H1 (cell line): ENCODE measurements at regions not wholly inside any gene's neighbourhood (a gene's known extent, or its start where the extent isn't known, plus 50 kb on each side); places are given as distances from the start of the nearest gene placed in this dataset.

Experiments used
- CTCF ChIA-PET: fragments of 300-600 bp; sonication (Branson Sonifier 250); formaldehyde crosslinking; loops from one replicate; lab custom pipeline; 2021; ENCODE audit not compliant: partially characterized antibody; lab: Charles Lee
- POLR2A ChIA-PET: fragments of 300-600 bp; sonication (Branson Sonifier 250); formaldehyde crosslinking; loops from one replicate; lab custom pipeline; 2021; ENCODE audit warnings: inconsistent platforms; ENCODE audit not compliant: partially characterized antibody; lab: Charles Lee
- DNase-seq, 2 experiments: peaks; one replicate each; pipeline versions ENCODE4 v3.0.0 to v3.0.0-alpha.2; 2010 to 2022; ENCODE audit warnings: low spot score in 2 of 2, low read depth in 1 of 2, mixed read lengths in 1 of 2
- FAIRE-seq: peaks from 2 replicates; lab custom pipeline; 2011; peaks lifted over from hg19 to GRCh38; lab: Jason Lieb, UNC
- H2AFZ ChIP-seq: 2 replicates; pipeline ENCODE4 v1.8.1; 2012; ENCODE audit warnings: low read length, inconsistent platforms
- H2AK5ac ChIP-seq: 2 replicates; pipeline ENCODE4 v1.6.1; 2013; ENCODE audit warnings: low read depth, low read length
- H2BK120ac ChIP-seq: replicated peaks from 2 replicates; pipeline ENCODE3; 2013; ENCODE audit warnings: low read depth, low read length, inconsistent platforms
- H2BK12ac ChIP-seq: 2 replicates; pipeline ENCODE4 v1.6.1; 2013; ENCODE audit warnings: low read depth, low read length
- H2BK15ac ChIP-seq: 2 replicates; pipeline ENCODE4 v1.6.1; 2013; ENCODE audit warnings: low read length
- H2BK20ac ChIP-seq: 2 replicates; pipeline ENCODE4 v1.6.1; 2013; ENCODE audit warnings: low read length
- H2BK5ac ChIP-seq: 2 replicates; pipeline ENCODE4 v1.6.1; 2013; ENCODE audit warnings: low read depth, low read length
- H3K14ac ChIP-seq: 2 replicates; pipeline ENCODE4 v1.6.1; 2013; ENCODE audit warnings: inconsistent platforms; ENCODE audit not compliant: insufficient read length
- H3K18ac ChIP-seq: 2 replicates; pipeline ENCODE4 v1.6.1; 2013; ENCODE audit warnings: low read length; ENCODE audit errors: extremely low read depth
- H3K23ac ChIP-seq: 2 replicates; pipeline ENCODE4 v1.6.1; 2013; ENCODE audit warnings: inconsistent platforms; ENCODE audit not compliant: insufficient read length
- H3K23me2 ChIP-seq: 2 replicates; pipeline ENCODE4 v1.6.1; 2013; ENCODE audit warnings: low read depth, low read length
- H3K27ac ChIP-seq: 2 replicates; pipeline ENCODE4 v1.6.1; 2011; ENCODE audit warnings: low read depth, low read length, inconsistent platforms
- H3K27me3 ChIP-seq, 4 experiments: replicated peaks in 1 of 4; 1 replicate in 1 of 4; 2 replicates in 3 of 4; pipeline versions ENCODE4 v1.6.1 to v1.8.1; 2011 to 2013; ENCODE audit warnings: low read length in 3 of 4, mild to moderate bottlenecking in 3 of 4, inconsistent platforms in 2 of 4, mixed read lengths in 2 of 4, moderate library complexity in 1 of 4; ENCODE audit not compliant: control insufficient read depth in 3 of 4, insufficient read depth in 3 of 4; ENCODE audit errors: extremely low read depth in 1 of 4
- H3K36me3 ChIP-seq, 4 experiments: 2 replicates each; pipeline versions ENCODE4 v1.6.1 to v1.8.1; 2011 to 2013; ENCODE audit warnings: mild to moderate bottlenecking in 4 of 4, low read length in 3 of 4, moderate library complexity in 2 of 4, control low read depth in 1 of 4, inconsistent platforms in 1 of 4; ENCODE audit not compliant: insufficient read depth in 4 of 4, control insufficient read depth in 2 of 4
- H3K4ac ChIP-seq: replicated peaks from 2 replicates; pipeline ENCODE3; 2013; ENCODE audit warnings: low read length, low read depth, mixed read lengths, inconsistent platforms; ENCODE audit not compliant: insufficient read length
- H3K4me1 ChIP-seq, 4 experiments: replicated peaks in 1 of 4; 1 replicate in 1 of 4; 2 replicates in 3 of 4; pipeline versions ENCODE4 v1.6.1 to v1.8.1; 2011 to 2013; ENCODE audit warnings: low read length in 3 of 4, inconsistent platforms in 2 of 4, mixed read lengths in 1 of 4; ENCODE audit not compliant: insufficient read depth in 4 of 4, control insufficient read depth in 3 of 4
- H3K4me2 ChIP-seq, 2 experiments: 2 replicates each; pipeline versions ENCODE4 v1.6.1 to v1.8.1; 2011 to 2013; ENCODE audit warnings: low read depth in 2 of 2, low read length in 2 of 2, control low read depth in 1 of 2, inconsistent platforms in 1 of 2, mild to moderate bottlenecking in 1 of 2; ENCODE audit not compliant: insufficient read depth in 1 of 2
- H3K4me3 ChIP-seq, 4 experiments: fragments of 200-600, 300-600 bp in 1 of 4; sonication (generic), shearing (Covaris generic), sonication (Bioruptor Twin) in 1 of 4; 2 replicates each; pipeline versions ENCODE4 v1.5.1 to v1.8.1; 2011 to 2016; ENCODE audit warnings: low read length in 4 of 4, low read depth in 3 of 4, control low read depth in 2 of 4, inconsistent platforms in 2 of 4, mild to moderate bottlenecking in 2 of 4, mixed read lengths in 1 of 4, moderate library complexity in 1 of 4; ENCODE audit not compliant: insufficient read depth in 2 of 4; ENCODE audit errors: extremely low read depth in 1 of 4
- H3K56ac ChIP-seq: replicated peaks from 2 replicates; pipeline ENCODE3; 2013; ENCODE audit warnings: low read depth, mild to moderate bottlenecking, mixed read lengths, low read length, inconsistent platforms; ENCODE audit not compliant: insufficient read length
- H3K79me1 ChIP-seq: 2 replicates; pipeline ENCODE4 v1.6.1; 2013; ENCODE audit warnings: low read depth, low read length, control low read depth
- H3K79me2 ChIP-seq, 2 experiments: 2 replicates each; pipeline versions ENCODE4 v1.6.1 to v1.8.1; 2012 to 2013; ENCODE audit warnings: low read length in 2 of 2, mild to moderate bottlenecking in 2 of 2, inconsistent platforms in 1 of 2; ENCODE audit not compliant: insufficient read depth in 2 of 2, control insufficient read depth in 1 of 2
- H3K9ac ChIP-seq, 4 experiments: replicated peaks in 1 of 4; 1 replicate in 1 of 4; 2 replicates in 3 of 4; pipeline versions ENCODE4 v1.6.1 to v1.8.1; 2011 to 2013; ENCODE audit warnings: low read depth in 3 of 4, low read length in 3 of 4, control low read depth in 2 of 4, mild to moderate bottlenecking in 2 of 4, moderate library complexity in 2 of 4, inconsistent platforms in 1 of 4; ENCODE audit errors: extremely low read depth in 1 of 4
- H3K9me3 ChIP-seq, 2 experiments: 2 replicates each; pipeline versions ENCODE4 v1.6.1 to v1.8.1; 2012 to 2013; ENCODE audit warnings: mild to moderate bottlenecking in 2 of 2, moderate library complexity in 2 of 2, control low read depth in 1 of 2, inconsistent platforms in 1 of 2, low read depth in 1 of 2, low read length in 1 of 2, mixed read lengths in 1 of 2; ENCODE audit not compliant: insufficient read depth in 2 of 2
- H4K20me1 ChIP-seq, 2 experiments: replicated peaks in 1 of 2; 2 replicates each; pipeline versions ENCODE3 to v1.8.1; 2011 to 2013; ENCODE audit warnings: inconsistent platforms in 2 of 2, low read length in 2 of 2, mild to moderate bottlenecking in 1 of 2; ENCODE audit not compliant: insufficient read depth in 2 of 2, control insufficient read depth in 1 of 2
- H4K5ac ChIP-seq: 2 replicates; pipeline ENCODE4 v1.6.1; 2013; ENCODE audit warnings: low read length, low read depth, mixed read lengths, inconsistent platforms; ENCODE audit not compliant: insufficient read length
- H4K8ac ChIP-seq: 2 replicates; pipeline ENCODE4 v1.8.0; 2013; ENCODE audit warnings: mild to moderate bottlenecking, moderate library complexity, low read length, inconsistent platforms; ENCODE audit not compliant: insufficient read depth; ENCODE audit errors: extremely low read depth
- H4K91ac ChIP-seq: replicated peaks from 2 replicates; pipeline ENCODE3; 2013; ENCODE audit warnings: low read length, mixed read lengths, inconsistent platforms; ENCODE audit not compliant: insufficient read length
- BACH1 ChIP-seq: IDR thresholded peaks from 2 replicates; pipeline ENCODE4 v1.6.1; 2012; ENCODE audit warnings: low read length, improper control_type of control experiment
- CBX5 ChIP-seq: fragments of 300-800, 300-1000 bp; sonication (generic); IDR thresholded peaks from 2 replicates; pipeline ENCODE4 v1.7.1; 2016; ENCODE audit warnings: antibody characterized with exemption, low read length, low read depth
- CREB1 ChIP-seq: IDR thresholded peaks from 2 replicates; pipeline ENCODE4 v1.6.1; 2012; ENCODE audit warnings: inconsistent platforms
- EZH2 ChIP-seq: fragments of 200-600 bp; sonication (generic); IDR thresholded peaks from 2 replicates; pipeline ENCODE4 v1.7.1; 2012; ENCODE audit warnings: low read depth, mild to moderate bottlenecking, moderate library complexity, low read length, inconsistent platforms; ENCODE audit not compliant: severe bottlenecking
- FOSL1 ChIP-seq: IDR thresholded peaks from 2 replicates; pipeline ENCODE4 v1.6.1; 2011; ENCODE audit warnings: mild to moderate bottlenecking, low read depth, low read length, moderate library complexity; ENCODE audit not compliant: insufficient read depth
- MAFK ChIP-seq: IDR thresholded peaks from 2 replicates; pipeline ENCODE4 v1.6.1; 2012; ENCODE audit warnings: low read depth, mild to moderate bottlenecking, improper control_type of control experiment, low read length
- SRF ChIP-seq: IDR thresholded peaks from 2 replicates; pipeline ENCODE4 v1.6.1; 2011; ENCODE audit warnings: mild to moderate bottlenecking, low read depth, low read length, moderate library complexity
- WGBS, 2 experiments: shearing (Covaris generic) in 1 of 2; methylation state at CpG; one replicate each; pipeline versions ENCODE4 v1.1.6 to v1.1.7; 2013 to 2015; ENCODE audit warnings: low lambda C conversion rate in 2 of 2, mixed read lengths in 2 of 2, inconsistent platforms in 1 of 2, low coverage in 1 of 2, missing lambda C conversion rate in 1 of 2; ENCODE audit not compliant: insufficient replicate concordance in 2 of 2, insufficient coverage in 1 of 2, insufficient read length in 1 of 2; ENCODE audit errors: extremely low coverage in 1 of 2, missing lambda C conversion rate in 1 of 2; 5-methylcytosine and 5-hydroxymethylcytosine counted together

- H3K4me2 ChIP-seq, result peak overlapping the region in 1 of 2 experiments; percentile 50; a peak in 2 of 4 replicates
These were observed 149.2 kb upstream of the SYT10 start for GRCh38 chr12:33588725-33589405.

More at GRCh38 chr12:33588725-33589405, 149.2 kb upstream of the SYT10 start:
- Histone ChIP-seq H3K27ac (no peak overlapping the region; the same call in 1 of the 2 replicates), H3K56ac (peak overlapping the region; percentile 25), H4K91ac (peak overlapping the region; percentile 93), H4K8ac (no peak overlapping the region), H2AK5ac (no peak overlapping the region; the same call in 1 of the 2 replicates), H3K4me1 (peaks cover 2 to 17% (median 10%) of the 10 kb centered on the region in 4 experiments; a peak in 6 of 7 replicates), H3K9me3 (no peaks in the 10 kb centered on the region), H2BK120ac (peak overlapping the region; percentile 35), H2BK20ac (peak overlapping the region; percentile 100), H3K36me3 (no peaks in the 10 kb centered on the region), H2AFZ (no peak overlapping the region), H3K9ac (no peak overlapping the region), H4K5ac (peak overlapping the region; percentile 57), H3K4ac (peak overlapping the region; percentile 87), H3K4me3 (peak overlapping the region in 1 of 4 experiments; percentile 35; a peak in 1 of 8 replicates), H3K23me2 (no peaks in the 10 kb centered on the region; the same call in 1 of the 2 replicates), H4K20me1 (no peaks in the 10 kb centered on the region), H3K27me3 (no peaks in the 10 kb centered on the region), H3K79me1 (no peaks in the 10 kb centered on the region), H2BK5ac (peak overlapping the region; percentile 93; the same call in 1 of the 2 replicates), H3K79me2 (no peaks in the 10 kb centered on the region), H3K14ac (no peak overlapping the region), H3K23ac (no peak overlapping the region), H2BK15ac (no peak overlapping the region), H3K18ac (peak overlapping the region; percentile 88), H2BK12ac (peak overlapping the region; percentile 97)
- 83% methylated on average over 4 of the region's 4 CpGs; no CpG with 5 or more reads in 1 of the 2 experiments for WGBS, 2 experiments
- DNase-seq (no peak), FAIRE-seq (no peak)
- TF ChIP-seq FOSL1 (no peak), SRF (no peak), EZH2 (no peak), MAFK (no peak), CREB1 (no peak), BACH1 (no peak), CBX5 (no peak)
- ChIA-PET POLR2A (interaction anchor here (0.6 to 1.2 kb wide), 3 partner anchors 8 to 68 kb away, joined by 3 read pairs; no protein-coding TSS in a partner anchor), CTCF (interaction anchor here (1.0 to 1.4 kb wide), 4 partner anchors 10 to 64 kb away, joined by 3 to 5 read pairs (median 4); no protein-coding TSS in a partner anchor)
